ENCODE measurements at regions not wholly inside any gene's neighbourhood (a gene's known extent, or its start where the extent isn't known, plus 50 kb on each side); places are given as distances from the start of the nearest gene placed in this dataset.

GRCh38 chr1:95578462-95578861 lies 344.5 kb downstream of the RWDD3 start:
- no peaks in the 10 kb centered on the region for H3K27me3 ChIP-seq
- no peak overlapping the region for H3K4me3 ChIP-seq
- no peak for DNase-seq (ENCODE audit: low spot score in 2 of 2)
- H3K4me1 ChIP-seq: no peaks in the 10 kb centered on the region
- H3K27ac ChIP-seq: no peak overlapping the region
- H3K9me3 ChIP-seq: no peaks in the 10 kb centered on the region
- TF ChIP-seq, protein P1, sequence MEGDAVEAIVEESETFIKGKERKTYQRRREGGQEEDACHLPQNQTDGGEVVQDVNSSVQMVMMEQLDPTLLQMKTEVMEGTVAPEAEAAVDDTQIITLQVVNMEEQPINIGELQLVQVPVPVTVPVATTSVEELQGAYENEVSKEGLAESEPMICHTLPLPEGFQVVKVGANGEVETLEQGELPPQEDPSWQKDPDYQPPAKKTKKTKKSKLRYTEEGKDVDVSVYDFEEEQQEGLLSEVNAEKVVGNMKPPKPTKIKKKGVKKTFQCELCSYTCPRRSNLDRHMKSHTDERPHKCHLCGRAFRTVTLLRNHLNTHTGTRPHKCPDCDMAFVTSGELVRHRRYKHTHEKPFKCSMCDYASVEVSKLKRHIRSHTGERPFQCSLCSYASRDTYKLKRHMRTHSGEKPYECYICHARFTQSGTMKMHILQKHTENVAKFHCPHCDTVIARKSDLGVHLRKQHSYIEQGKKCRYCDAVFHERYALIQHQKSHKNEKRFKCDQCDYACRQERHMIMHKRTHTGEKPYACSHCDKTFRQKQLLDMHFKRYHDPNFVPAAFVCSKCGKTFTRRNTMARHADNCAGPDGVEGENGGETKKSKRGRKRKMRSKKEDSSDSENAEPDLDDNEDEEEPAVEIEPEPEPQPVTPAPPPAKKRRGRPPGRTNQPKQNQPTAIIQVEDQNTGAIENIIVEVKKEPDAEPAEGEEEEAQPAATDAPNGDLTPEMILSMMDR (IDR thresholded peaks at IDR 0.05): no peak
- no peaks in the 10 kb centered on the region for H3K36me3 ChIP-seq
- intact Hi-C loops (cut with DNase I): no loop called here

DNA sequence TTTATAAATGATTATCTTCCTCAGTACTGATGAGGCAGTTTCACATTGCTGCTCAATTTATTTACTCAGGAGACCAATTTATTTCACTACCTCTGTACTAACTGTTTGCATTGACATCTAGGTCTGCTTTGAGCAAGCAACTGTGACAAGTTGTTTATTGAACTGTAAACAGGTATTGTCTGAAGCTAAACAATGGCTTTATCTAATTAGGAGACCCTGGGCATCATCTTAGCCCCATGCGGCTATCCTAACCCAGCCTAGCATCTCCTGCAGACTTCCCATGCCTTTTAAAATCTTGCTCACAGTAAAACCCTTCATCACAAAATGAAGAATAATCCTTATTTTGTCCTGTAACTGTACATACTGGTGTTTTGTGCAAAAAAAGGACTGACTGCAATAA lies 348.2 kb downstream of the RWDD3 start:
- DNase-seq (ENCODE audit: low spot score in 2 of 2): no peak
- no peak overlapping the region for H3K27ac ChIP-seq
- no peaks in the 10 kb centered on the region for H3K36me3 ChIP-seq
- intact Hi-C loops (cut with DNase I): no loop called here
- no peaks in the 10 kb centered on the region for H3K4me1 ChIP-seq
- no peaks in the 10 kb centered on the region for H3K9me3 ChIP-seq
- no peak overlapping the region for H3K4me3 ChIP-seq
- TF ChIP-seq, protein P1 (IDR thresholded peaks at IDR 0.05): no peak
- no peaks in the 10 kb centered on the region for H3K27me3 ChIP-seq

- no peak for DNase-seq (ENCODE audit: low spot score in 2 of 2)
- TF ChIP-seq, protein P1 (IDR thresholded peaks at IDR 0.05): no peak
- H3K9me3 ChIP-seq: no peaks in the 10 kb centered on the region
- H3K27me3 ChIP-seq: no peaks in the 10 kb centered on the region
- intact Hi-C loops (cut with DNase I): no loop called here
- no peaks in the 10 kb centered on the region for H3K36me3 ChIP-seq
- no peak overlapping the region for H3K27ac ChIP-seq
- no peaks in the 10 kb centered on the region for H3K4me1 ChIP-seq
- no peak overlapping the region for H3K4me3 ChIP-seq
These were observed 348.7 kb downstream of the RWDD3 start for GRCh38 chr1:95582746-95583145.

DNA sequence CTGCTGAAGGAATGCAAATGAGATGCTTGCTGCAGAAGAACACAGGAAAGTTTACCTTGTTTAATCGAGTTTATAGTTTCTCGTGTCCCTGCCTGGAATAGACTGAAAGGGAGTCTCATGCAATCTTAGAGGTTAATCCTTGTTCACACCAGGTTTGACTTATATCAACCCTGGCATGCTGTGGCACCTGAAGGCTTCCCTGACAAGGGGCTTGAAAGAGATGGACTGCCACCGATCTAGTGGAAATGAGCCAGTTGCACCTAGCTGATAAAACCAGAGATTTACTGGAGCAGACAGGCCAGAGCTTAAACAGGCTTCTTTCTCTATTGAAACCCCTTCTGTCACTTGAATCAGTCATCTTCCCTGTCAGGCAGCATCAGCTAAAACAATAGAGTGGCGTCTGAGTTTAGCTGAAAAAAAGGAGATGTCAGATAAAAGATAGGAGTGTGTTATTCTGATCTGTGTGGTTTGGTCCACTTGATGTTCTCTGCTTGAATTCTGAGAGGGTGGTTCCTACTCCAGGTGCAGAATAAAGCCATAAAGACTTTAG lies 349.7 kb downstream of the RWDD3 start:
- no peak overlapping the region for H3K4me3 ChIP-seq
- H3K27ac ChIP-seq: no peak overlapping the region
- no peaks in the 10 kb centered on the region for H3K36me3 ChIP-seq
- H3K9me3 ChIP-seq: no peaks in the 10 kb centered on the region
- H3K27me3 ChIP-seq: no peaks in the 10 kb centered on the region
- no peak for DNase-seq (ENCODE audit: low spot score in 2 of 2)
- H3K4me1 ChIP-seq: no peaks in the 10 kb centered on the region
- intact Hi-C loops (cut with DNase I): no loop called here
- TF ChIP-seq, protein P1 (IDR thresholded peaks at IDR 0.05): no peak

DNA sequence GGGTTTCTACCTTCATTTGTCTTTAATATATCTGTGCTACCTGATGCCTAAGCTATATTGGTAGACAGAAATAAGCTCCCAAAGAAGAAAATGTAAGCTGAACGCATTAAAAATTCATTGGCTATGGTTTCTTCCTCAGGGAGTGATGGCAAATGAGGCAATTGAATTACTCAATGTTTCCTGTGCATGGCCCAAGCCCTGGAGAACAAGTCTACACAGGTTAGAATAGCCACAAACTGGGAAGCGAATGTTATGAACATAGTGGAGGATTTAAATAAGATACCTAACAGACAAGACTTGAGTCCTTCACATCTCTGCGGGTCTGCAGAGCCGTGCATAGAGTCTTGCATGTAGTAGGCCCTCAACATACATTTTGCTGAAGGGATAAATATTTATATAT lies 350.3 kb downstream of the RWDD3 start:
- Histone ChIP-seq H3K9me3 (peaks cover 0 to under 1% of the 10 kb centered on the region in 2 donors), H3K27ac (no peak overlapping the region), H3K36me3 (no peaks in the 10 kb centered on the region), H3K27me3 (no peaks in the 10 kb centered on the region), H3K4me3 (no peak overlapping the region), H3K4me1 (no peaks in the 10 kb centered on the region)
- no peak for DNase-seq (ENCODE audit: low spot score in 2 of 2)
- TF ChIP-seq, protein P1 (IDR thresholded peaks at IDR 0.05): no peak
- intact Hi-C loops (cut with DNase I): no loop called here

- DNase-seq (ENCODE audit: low spot score in 2 of 2): no peak
- H3K4me3 ChIP-seq: no peak overlapping the region
- H3K9me3 ChIP-seq: no peaks in the 10 kb centered on the region
- no peaks in the 10 kb centered on the region for H3K27me3 ChIP-seq
- intact Hi-C loops (cut with DNase I): no loop called here
- no peak overlapping the region for H3K27ac ChIP-seq
- H3K36me3 ChIP-seq: no peaks in the 10 kb centered on the region
- TF ChIP-seq, protein P1 (IDR thresholded peaks at IDR 0.05): no peak
- H3K4me1 ChIP-seq: no peaks in the 10 kb centered on the region
These were observed 370.8 kb downstream of the RWDD3 start for GRCh38 chr1:95604771-95605170.
